ENCODE measurements at regions not wholly inside any gene's neighbourhood (a gene's known extent, or its start where the extent isn't known, plus 50 kb on each side); places are given as distances from the start of the nearest gene placed in this dataset.

GRCh38 chr16:85166699-85167588 lies 54.7 kb upstream of the CIBAR2 start:
- H3K9me2 ChIP-seq (ENCODE audit: insufficient read depth), result no peaks in the 10 kb centered on the region
- no peaks in the 10 kb centered on the region for H3K9me3 ChIP-seq (ENCODE audit: insufficient read depth, low read depth)
- ChIA-PET POLR2A (ENCODE audit: unreplicated experiment) (no interaction called here), CTCF (no interaction called here)
- peaks cover 7% of the 10 kb centered on the region for H3K27me3 ChIP-seq (ENCODE audit: insufficient read depth, low read depth)
- H3K79me2 ChIP-seq (ENCODE audit: low read depth), result 0 out of 2 replicates have a peak, but pooled peaks cover 2% of the 10 kb centered on the region
- H3K4me1 ChIP-seq (replicated peaks; ENCODE audit: insufficient read depth), result peaks cover 12% of the 10 kb centered on the region
- TF ChIP-seq EZH2 (IDR thresholded peaks at IDR 0.05; ENCODE audit: low read depth) (no peak), CTCF (conservative IDR thresholded peaks at IDR 0.05) (no peak)
- no TSS peak for BruUV-seq (replicated peaks)
- H3K27ac ChIP-seq, result no peak overlapping the region
- H3K4me2 ChIP-seq, result no peak overlapping the region
- H3K4me3 ChIP-seq, result no peak overlapping the region
- intact Hi-C loops (cut with micrococcal nuclease; ENCODE audit: unreplicated experiment), result no loop called here
- no peaks in the 10 kb centered on the region for H4K20me1 ChIP-seq (ENCODE audit: insufficient read depth)
- peaks cover 11% of the 10 kb centered on the region; the same call in 1 of the 2 replicates for H3F3A ChIP-seq (ENCODE audit: insufficient read depth, low read depth)
- no peak overlapping the region for H2AFZ ChIP-seq
- peak in 1 of 2 experiments; percentile 29 for DNase-seq
- no peaks in the 10 kb centered on the region for H3K36me3 ChIP-seq (ENCODE audit: low read depth)

DNA sequence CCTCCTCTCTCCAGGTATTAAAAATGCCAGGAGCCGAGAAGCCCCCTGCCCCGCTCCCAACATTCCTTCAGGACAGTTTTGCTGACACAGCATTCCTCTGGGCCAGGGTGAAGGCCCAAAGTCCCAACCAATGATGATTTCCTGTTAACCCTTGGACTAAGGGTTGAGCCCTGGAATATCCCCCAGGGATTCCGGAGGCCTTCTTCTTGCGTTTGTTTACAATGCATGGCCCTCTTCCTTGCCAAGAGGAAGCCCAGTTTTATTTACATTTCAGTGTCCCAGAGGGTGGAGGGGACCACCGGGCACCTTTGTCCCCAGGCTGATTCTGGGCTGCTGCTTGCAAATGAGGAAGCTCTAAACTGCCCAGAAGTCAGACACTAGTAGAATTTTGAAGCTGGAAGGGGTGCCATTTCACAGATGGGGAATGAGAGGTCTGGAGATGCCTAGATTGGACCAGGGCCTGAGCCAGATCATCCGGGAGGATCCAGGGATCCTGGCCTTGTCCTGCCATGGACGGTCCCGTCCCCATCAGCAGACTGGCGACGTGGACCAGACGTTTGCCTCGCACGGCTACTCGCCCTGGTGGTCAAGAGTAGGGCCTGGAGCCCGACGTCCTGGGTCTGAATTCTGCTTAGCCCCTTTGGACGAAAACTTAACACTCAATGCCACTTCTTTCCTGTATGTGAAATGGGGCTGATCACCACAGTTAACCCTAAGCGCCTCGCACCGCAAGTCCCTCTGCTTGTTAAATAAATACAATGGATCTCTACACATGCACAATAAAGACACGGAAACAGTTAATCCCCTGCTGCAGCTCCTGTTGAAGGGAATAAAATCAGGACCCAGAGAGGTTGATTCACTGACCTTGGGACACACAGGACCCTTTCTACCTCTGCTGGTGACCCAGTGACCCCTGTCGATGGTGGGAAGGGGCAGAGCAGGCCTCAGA lies 55.6 kb upstream of the CIBAR2 start:
- Histone ChIP-seq H3K27me3 (ENCODE audit: insufficient read depth, low read depth) (peaks cover 7% of the 10 kb centered on the region), H3K4me1 (replicated peaks; ENCODE audit: insufficient read depth) (peaks cover 21% of the 10 kb centered on the region), H3K9me3 (ENCODE audit: insufficient read depth, low read depth) (no peaks in the 10 kb centered on the region), H3K4me2 (no peak overlapping the region), H3F3A (ENCODE audit: insufficient read depth, low read depth) (peaks cover 13% of the 10 kb centered on the region; the same call in 1 of the 2 replicates), H3K36me3 (ENCODE audit: low read depth) (no peaks in the 10 kb centered on the region), H3K4me3 (no peak overlapping the region), H3K79me2 (ENCODE audit: low read depth) (0 out of 2 replicates have a peak, but pooled peaks cover 4% of the 10 kb centered on the region), H3K9me2 (ENCODE audit: insufficient read depth) (no peaks in the 10 kb centered on the region), H4K20me1 (ENCODE audit: insufficient read depth) (no peaks in the 10 kb centered on the region), H3K27ac (no peak overlapping the region), H2AFZ (no peak overlapping the region)
- TF ChIP-seq EZH2 (IDR thresholded peaks at IDR 0.05; ENCODE audit: low read depth) (no peak), CTCF (conservative IDR thresholded peaks at IDR 0.05) (no peak)
- ChIA-PET CTCF (no interaction called here), POLR2A (ENCODE audit: unreplicated experiment) (no interaction called here)
- DNase-seq, result peak in 1 of 2 experiments; percentile 16
- no TSS peak for BruUV-seq (replicated peaks)
- intact Hi-C loops (cut with micrococcal nuclease; ENCODE audit: unreplicated experiment), result no loop called here

GRCh38 chr16:85168732-85169256 lies 56.5 kb upstream of the CIBAR2 start:
- DNase-seq, result peak in 1 of 2 experiments; percentile 28
- TF ChIP-seq EZH2 (IDR thresholded peaks at IDR 0.05; ENCODE audit: low read depth) (no peak), CTCF (conservative IDR thresholded peaks at IDR 0.05) (no peak)
- peaks cover 30% of the 10 kb centered on the region for H3K4me1 ChIP-seq (replicated peaks; ENCODE audit: insufficient read depth)
- ChIA-PET POLR2A (ENCODE audit: unreplicated experiment) (no interaction called here), CTCF (no interaction called here)
- no peak overlapping the region for H2AFZ ChIP-seq
- 0 out of 2 replicates have a peak overlapping the region, but pooled peaks have one; percentile 26 for H3K4me2 ChIP-seq
- H3K27ac ChIP-seq, result no peak overlapping the region
- BruUV-seq (replicated peaks), result no TSS peak
- no peaks in the 10 kb centered on the region for H3K9me3 ChIP-seq (ENCODE audit: insufficient read depth, low read depth)
- intact Hi-C loops (cut with micrococcal nuclease; ENCODE audit: unreplicated experiment), result no loop called here
- peaks cover 23% of the 10 kb centered on the region; the same call in 1 of the 2 replicates for H3F3A ChIP-seq (ENCODE audit: insufficient read depth, low read depth)
- H3K79me2 ChIP-seq (ENCODE audit: low read depth), result 0 out of 2 replicates have a peak, but pooled peaks cover 4% of the 10 kb centered on the region
- H3K27me3 ChIP-seq (ENCODE audit: insufficient read depth, low read depth), result peaks cover 7% of the 10 kb centered on the region
- H3K36me3 ChIP-seq (ENCODE audit: low read depth), result no peaks in the 10 kb centered on the region
- no peaks in the 10 kb centered on the region for H4K20me1 ChIP-seq (ENCODE audit: insufficient read depth)
- no peaks in the 10 kb centered on the region for H3K9me2 ChIP-seq (ENCODE audit: insufficient read depth)
- no peak overlapping the region; the same call in 1 of the 2 replicates for H3K4me3 ChIP-seq

Data from PC-9 (cell line).